GM12878 (cell line): ENCODE measurements at regions not wholly inside any gene's neighbourhood (a gene's known extent, or its start where the extent isn't known, plus 50 kb on each side); places are given as distances from the start of the nearest gene placed in this dataset.

Experiments used
- BRCA1 ChIP-seq: IDR thresholded peaks from 2 replicates; pipeline ENCODE4 v1.6.1; 2011; ENCODE audit warnings: low read depth, low read length, improper control_type of control experiment
- CHD4 ChIP-seq: fragments of 200-600 bp; sonication (generic); IDR thresholded peaks from 2 replicates; pipeline ENCODE4 v1.6.1; 2016; ENCODE audit warnings: mild to moderate bottlenecking
- EP300 ChIP-seq, 2 experiments: fragments of 150-350 bp in 1 of 2; IDR thresholded peaks; 2 replicates each; pipeline ENCODE4 v1.6.1; 2011 to 2012; ENCODE audit warnings: low read depth in 2 of 2, low read length in 2 of 2, borderline replicate concordance in 1 of 2, improper control_type of control experiment in 1 of 2, inconsistent platforms in 1 of 2; ENCODE audit not compliant: control insufficient read depth in 1 of 2
- MYC ChIP-seq: IDR thresholded peaks from 2 replicates; pipeline ENCODE4 v1.6.1; 2011; ENCODE audit warnings: mild to moderate bottlenecking, low read length, moderate library complexity, inconsistent platforms; ENCODE audit not compliant: insufficient read depth, insufficient replicate concordance, insufficient read length, severe bottlenecking
- YY1 ChIP-seq: IDR thresholded peaks from 2 replicates; pipeline ENCODE4 v1.6.1; 2011; ENCODE audit warnings: low read depth, mild to moderate bottlenecking, low read length

GRCh38 chr11:28837599-28837998 lies 729.4 kb downstream of the METTL15 start:
- TF ChIP-seq YY1, result no peak
- TF ChIP-seq BRCA1, result no peak
- TF ChIP-seq CHD4, result no peak
- TF ChIP-seq MYC, result no peak
- TF ChIP-seq EP300 (IDR thresholded peaks at IDR 0.05; ENCODE audit: borderline replicate concordance in 1 of 2, control insufficient read depth in 1 of 2, low read depth in 2 of 2, low read length in 2 of 2), result no peak
